Mucosa of rectum (tissue), 2 donors: ENCODE measurements at regions not wholly inside any gene's neighbourhood (a gene's known extent, or its start where the extent isn't known, plus 50 kb on each side); places are given as distances from the start of the nearest gene placed in this dataset.
"Not testable (repeated sequence)": the region's sequence is repeated elsewhere in the genome, so short reads cannot be mapped to it uniquely, and the experiment has no call there.

Source experiments
- H3K27ac ChIP-seq, 2 donors: one replicate each; pipeline ENCODE4 v1.7.0; 2013; ENCODE audit warnings: inconsistent platforms in 2 of 2, low read depth in 2 of 2, low read length in 2 of 2
- H3K27me3 ChIP-seq, 2 donors: one replicate each; pipeline ENCODE4 v1.7.0; 2013; ENCODE audit warnings: low read length in 2 of 2; ENCODE audit not compliant: control insufficient read depth in 2 of 2, insufficient read depth in 2 of 2
- H3K36me3 ChIP-seq, 2 donors: one replicate each; pipeline ENCODE4 v1.7.0; 2013; ENCODE audit warnings: low read length in 2 of 2; ENCODE audit not compliant: control insufficient read depth in 2 of 2, insufficient read depth in 2 of 2
- H3K4me1 ChIP-seq, 2 donors: one replicate each; pipeline ENCODE4 v1.7.0; 2013; ENCODE audit warnings: low read length in 2 of 2, mild to moderate bottlenecking in 1 of 2; ENCODE audit not compliant: control insufficient read depth in 2 of 2, insufficient read depth in 2 of 2
- H3K4me3 ChIP-seq, 2 donors: one replicate each; pipeline ENCODE4 v1.7.0; 2013; ENCODE audit warnings: low read length in 2 of 2
- H3K9ac ChIP-seq, 2 donors: one replicate each; pipeline ENCODE4 v1.7.0; 2013; ENCODE audit warnings: low read length in 2 of 2, low read depth in 1 of 2, mild to moderate bottlenecking in 1 of 2
- H3K9me3 ChIP-seq, 2 donors: one replicate each; pipeline ENCODE4 v1.7.0; 2013; ENCODE audit warnings: low read length in 2 of 2; ENCODE audit not compliant: control insufficient read depth in 2 of 2
- donor health status: healthy.
- donor health status: Normal muscosa, but diverticular disease.

DNA sequence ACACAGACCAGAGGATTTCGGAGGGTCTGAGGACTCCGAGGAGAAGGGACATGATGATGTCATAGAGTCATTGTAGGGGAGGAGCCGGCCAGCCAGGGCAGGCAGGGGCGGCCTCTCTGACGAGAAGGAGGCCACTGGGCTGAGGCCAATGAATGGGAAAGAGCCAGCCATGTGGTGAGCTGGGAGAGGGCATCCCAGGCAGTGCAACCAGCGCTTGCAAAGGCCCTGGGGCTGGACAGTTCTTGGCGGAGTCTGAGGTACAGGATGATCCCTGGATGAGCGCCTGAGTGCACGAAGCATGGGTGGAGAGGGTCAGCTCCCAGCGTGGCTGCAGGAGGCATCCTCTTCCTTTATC, 158.6 kb upstream of the FOXF1 start:
- H3K27ac ChIP-seq, H3K36me3 ChIP-seq, H3K9me3 ChIP-seq, H3K27me3 ChIP-seq, H3K4me3 ChIP-seq, H3K9ac ChIP-seq, H3K4me1 ChIP-seq: not testable (repeated sequence)

DNA sequence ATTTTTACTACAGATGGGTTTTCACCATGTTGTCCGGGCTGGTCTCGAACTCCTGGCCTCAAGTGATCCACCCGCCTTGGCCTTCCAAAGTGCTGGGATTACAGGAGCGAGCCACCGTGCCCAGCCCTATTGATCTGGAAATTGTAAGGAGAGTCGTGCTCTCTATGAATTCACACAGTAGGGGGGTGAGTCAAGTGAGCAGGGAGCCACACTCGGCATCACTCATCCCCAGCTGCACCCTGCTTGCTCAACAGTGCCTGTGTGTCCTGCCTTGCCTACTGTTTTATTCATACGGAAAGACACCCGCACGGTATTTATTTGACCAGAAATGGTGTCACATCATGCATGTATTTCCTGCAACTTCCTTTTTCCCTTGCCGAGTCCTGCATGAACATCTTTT, 157.2 kb upstream of the FOXF1 start:
- Histone ChIP-seq H3K27me3 (peaks cover 0 to 4% of the 10 kb centered on the region in 2 donors), H3K9me3 (no peaks in the 10 kb centered on the region), H3K9ac (no peak overlapping the region), H3K36me3 (no peaks in the 10 kb centered on the region), H3K4me3 (no peak overlapping the region), H3K4me1 (no peaks in the 10 kb centered on the region), H3K27ac (no peak overlapping the region)

DNA sequence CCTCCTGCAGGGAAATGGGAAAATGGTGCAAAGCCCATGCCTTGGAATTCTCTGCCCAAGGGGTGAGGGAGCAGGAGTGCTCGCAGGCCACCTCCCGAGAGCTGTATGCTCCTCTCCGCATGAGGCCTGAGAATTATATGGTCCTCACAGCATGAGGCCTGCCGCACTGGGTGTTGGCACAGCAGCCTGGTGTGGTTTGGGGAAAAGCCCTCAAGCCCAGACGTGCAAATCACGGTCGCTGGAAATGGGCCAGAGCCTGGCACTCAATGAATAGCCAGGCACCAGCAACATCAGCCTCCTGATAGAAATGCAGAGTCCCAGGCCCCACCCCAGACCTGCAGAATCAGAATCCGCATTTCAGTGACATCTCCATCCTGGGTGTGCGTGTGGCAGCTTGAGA, 156.4 kb upstream of the FOXF1 start:
- Histone ChIP-seq H3K9ac (no peak overlapping the region), H3K27me3 (peaks cover 0 to 4% of the 10 kb centered on the region in 2 donors), H3K27ac (peak overlapping the region in 1 of 2 donors; percentile 32), H3K4me1 (no peaks in the 10 kb centered on the region), H3K4me3 (no peak overlapping the region), H3K36me3 (no peaks in the 10 kb centered on the region), H3K9me3 (no peaks in the 10 kb centered on the region)

DNA sequence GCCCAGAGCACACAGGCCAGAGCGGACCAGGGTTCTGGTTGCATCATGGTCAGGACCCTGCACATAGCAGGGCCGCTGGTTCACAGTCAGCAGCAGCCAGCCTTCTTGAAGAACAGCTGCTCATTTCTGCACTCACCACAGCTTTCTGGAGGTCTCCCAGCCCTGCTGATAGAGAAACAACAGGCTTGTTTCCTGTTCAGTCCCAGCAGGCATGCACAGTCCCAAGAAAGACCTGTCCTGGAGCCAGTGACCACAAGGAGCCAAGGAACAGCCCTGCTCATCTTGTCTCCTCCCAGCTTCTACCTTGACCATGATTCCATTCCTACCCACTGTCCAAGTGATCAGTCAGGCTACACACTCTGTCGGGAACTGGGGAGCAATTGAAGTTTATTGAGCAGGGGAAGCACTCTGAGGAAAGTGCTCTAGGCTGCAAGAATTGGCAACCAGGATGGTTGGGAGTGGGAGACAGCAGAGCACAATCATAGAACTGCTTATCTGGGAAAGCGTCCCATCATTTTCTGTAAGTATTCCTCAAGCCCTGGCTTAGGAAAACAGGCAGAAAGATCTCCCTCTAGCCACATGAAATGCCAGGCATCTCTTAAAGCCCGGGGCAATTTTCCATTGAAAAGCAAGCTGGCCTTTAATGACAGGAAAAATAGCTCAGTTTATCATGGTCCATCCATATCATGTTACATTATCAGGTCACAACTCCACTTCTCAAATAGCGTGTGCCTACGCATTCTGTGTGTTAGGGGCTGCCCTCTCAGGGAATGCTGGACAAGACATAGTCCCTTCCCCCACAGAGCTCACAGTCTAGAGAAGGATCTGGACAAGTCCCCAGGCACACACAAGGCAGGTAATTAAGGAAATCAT, 155.4 kb upstream of the FOXF1 start:
- Histone ChIP-seq H3K36me3 (no peaks in the 10 kb centered on the region), H3K4me1 (no peaks in the 10 kb centered on the region), H3K9me3 (no peaks in the 10 kb centered on the region), H3K27me3 (peaks cover 0 to 2% of the 10 kb centered on the region in 2 donors), H3K27ac (peak overlapping the region in 1 of 2 donors; percentile 32), H3K4me3 (no peak overlapping the region), H3K9ac (no peak overlapping the region)

DNA sequence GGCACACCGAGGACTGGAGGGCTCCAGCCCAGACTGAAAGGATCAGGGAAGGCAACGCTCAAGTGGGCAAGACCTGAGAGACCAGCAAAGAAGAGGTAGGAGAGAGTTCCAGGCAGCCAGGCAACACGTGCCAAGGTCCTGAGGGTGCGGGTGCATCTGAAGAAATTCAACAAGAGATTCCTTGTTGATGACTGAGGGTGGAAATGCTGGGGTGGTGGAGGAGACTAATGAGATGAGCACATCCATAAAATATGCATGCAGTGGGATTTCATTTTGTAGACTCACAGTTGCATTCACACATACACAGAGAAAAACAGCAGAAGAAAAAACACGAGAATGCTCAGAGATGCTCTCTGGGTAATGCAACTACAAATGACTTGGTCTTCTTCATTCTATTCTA, 154.8 kb upstream of the FOXF1 start:
- Histone ChIP-seq H3K9me3 (no peaks in the 10 kb centered on the region), H3K27me3 (no peaks in the 10 kb centered on the region), H3K9ac (no peak overlapping the region), H3K36me3 (no peaks in the 10 kb centered on the region), H3K4me3 (no peak overlapping the region), H3K4me1 (no peaks in the 10 kb centered on the region), H3K27ac (no peak overlapping the region)

DNA sequence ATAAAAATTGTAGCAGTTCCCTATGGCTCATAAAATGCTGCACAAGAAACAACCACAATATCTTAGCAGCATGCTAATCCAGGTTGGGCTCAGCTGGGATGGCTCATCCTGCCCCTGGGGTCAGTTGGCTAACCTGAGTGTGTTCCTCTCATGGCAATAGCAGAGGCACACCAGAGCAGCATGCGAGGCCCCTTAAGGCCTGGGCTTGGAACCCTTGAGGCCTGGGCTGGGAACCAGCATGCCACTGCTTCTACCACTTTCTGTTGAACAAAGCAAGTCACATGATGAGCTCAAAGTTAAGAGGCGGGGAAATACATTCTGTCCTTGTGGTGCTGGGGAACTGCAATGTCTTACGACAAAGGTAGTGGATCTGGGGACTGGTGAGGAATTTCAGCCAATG, 154.4 kb upstream of the FOXF1 start:
- no peak overlapping the region for H3K4me3 ChIP-seq
- no peaks in the 10 kb centered on the region for H3K9me3 ChIP-seq
- H3K9ac ChIP-seq = no peak overlapping the region
- H3K27me3 ChIP-seq = no peaks in the 10 kb centered on the region
- H3K4me1 ChIP-seq = no peaks in the 10 kb centered on the region
- H3K27ac ChIP-seq = no peak overlapping the region
- no peaks in the 10 kb centered on the region for H3K36me3 ChIP-seq

DNA sequence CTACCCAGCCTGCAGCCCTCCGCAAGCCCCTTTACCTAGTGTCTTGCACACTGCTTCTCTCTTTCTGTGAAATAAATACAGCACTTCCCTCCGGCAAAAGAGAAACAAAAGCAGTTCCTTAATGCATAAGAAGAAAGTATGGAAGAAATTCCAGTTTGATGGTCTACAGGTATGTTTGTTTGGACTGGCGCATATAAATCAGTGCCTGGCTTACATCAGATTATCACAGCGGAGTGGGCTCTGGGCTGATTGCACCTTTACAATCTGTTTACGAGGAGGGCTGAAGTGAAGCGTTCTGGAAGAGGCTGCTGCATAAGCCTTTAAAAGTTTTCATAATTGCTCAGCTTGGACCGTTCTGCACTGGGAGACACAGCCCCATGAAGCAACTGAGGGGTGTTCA, 153.5 kb upstream of the FOXF1 start:
- Histone ChIP-seq H3K9ac (no peak overlapping the region), H3K27me3 (no peaks in the 10 kb centered on the region), H3K4me3 (no peak overlapping the region), H3K27ac (no peak overlapping the region), H3K9me3 (no peaks in the 10 kb centered on the region), H3K36me3 (no peaks in the 10 kb centered on the region), H3K4me1 (no peaks in the 10 kb centered on the region)

DNA sequence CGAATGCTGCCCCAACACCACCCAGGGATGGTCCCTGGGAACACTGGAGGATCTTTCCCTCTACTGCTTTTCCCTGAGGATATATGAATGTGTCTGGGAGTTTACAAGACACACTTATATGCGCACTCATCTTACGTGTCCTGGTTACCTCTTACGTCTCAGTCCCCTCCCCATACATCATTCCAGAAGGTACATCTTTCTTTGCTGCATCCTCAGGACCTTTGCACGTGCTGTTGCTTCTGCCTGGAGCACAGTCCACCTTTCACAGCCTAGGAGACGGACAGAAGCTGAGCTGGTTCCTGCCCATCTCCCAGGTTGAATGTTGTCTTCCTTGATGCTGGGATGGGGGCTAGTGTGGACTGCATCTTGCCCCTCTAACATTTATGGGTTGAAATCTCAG, 153.0 kb upstream of the FOXF1 start:
- Histone ChIP-seq H3K27ac (no peak overlapping the region), H3K27me3 (no peaks in the 10 kb centered on the region), H3K36me3 (no peaks in the 10 kb centered on the region), H3K4me3 (no peak overlapping the region), H3K9ac (no peak overlapping the region), H3K9me3 (no peaks in the 10 kb centered on the region), H3K4me1 (no peaks in the 10 kb centered on the region)

DNA sequence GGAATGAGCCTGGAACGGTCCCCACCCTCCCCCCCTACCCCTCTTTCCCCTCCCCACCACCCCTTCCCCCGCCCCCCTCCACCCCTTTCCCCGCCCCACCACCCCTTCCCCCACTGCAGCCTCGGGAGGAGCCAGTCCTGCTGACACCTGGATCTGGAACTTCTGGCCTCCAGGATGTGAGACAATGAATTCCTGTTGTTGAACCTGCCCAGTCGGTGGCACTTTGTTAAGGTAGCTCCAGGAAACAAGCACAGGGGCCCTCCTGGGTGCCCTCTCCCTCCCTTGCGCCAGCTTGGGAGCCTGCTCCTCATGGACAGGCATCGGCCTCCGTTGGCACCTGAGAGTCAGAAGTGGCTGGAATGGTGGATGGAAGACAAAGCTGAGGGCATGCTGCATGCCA, 152.4 kb upstream of the FOXF1 start:
- Histone ChIP-seq H3K36me3 (no peaks in the 10 kb centered on the region), H3K9ac (no peak overlapping the region), H3K27ac (no peak overlapping the region), H3K27me3 (no peaks in the 10 kb centered on the region), H3K4me3 (no peak overlapping the region), H3K9me3 (no peaks in the 10 kb centered on the region), H3K4me1 (no peaks in the 10 kb centered on the region)

DNA sequence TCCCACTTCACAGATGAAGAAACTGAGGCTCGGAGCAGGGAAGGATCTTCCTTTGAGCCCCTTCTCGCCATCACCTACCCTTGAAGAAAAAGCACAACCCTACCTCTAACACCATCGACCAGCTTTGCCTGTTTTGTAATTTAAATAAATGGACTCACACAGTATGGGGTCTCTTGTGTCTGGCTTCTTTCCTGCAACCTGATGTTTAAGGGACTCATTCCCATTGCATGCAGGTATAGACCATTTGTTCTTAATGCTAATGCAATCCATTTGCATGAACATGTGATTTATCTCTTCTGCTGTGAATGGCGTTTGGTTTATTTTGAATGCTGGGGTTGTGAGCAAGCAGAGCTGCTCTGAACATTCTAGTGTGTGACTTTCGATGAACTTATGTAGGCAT, 150.8 kb upstream of the FOXF1 start:
- Histone ChIP-seq H3K4me3 (no peak overlapping the region), H3K27me3 (no peaks in the 10 kb centered on the region), H3K9me3 (no peaks in the 10 kb centered on the region)

More for the DNA sequence above, 150.8 kb upstream of the FOXF1 start:
- Histone ChIP-seq H3K9ac (no peak overlapping the region), H3K4me1 (no peaks in the 10 kb centered on the region), H3K27ac (no peak overlapping the region), H3K36me3 (no peaks in the 10 kb centered on the region)
